GM21737 (cell line): ENCODE measurements at regions not wholly inside any gene's neighbourhood (a gene's known extent, or its start where the extent isn't known, plus 50 kb on each side); places are given as distances from the start of the nearest gene placed in this dataset.

ENCODE experiments used
- ATAC-seq: cut with Tn5 transposase; IDR thresholded peaks from one replicate; pipeline ENCODE4 v1.9.1; 2021; ENCODE audit warnings: mild to moderate bottlenecking, moderate library complexity; ENCODE audit not compliant: unreplicated experiment

GRCh38 chr11:21817696-21818095 is 375.2 kb upstream of the ANO5 start:
- no peak for ATAC-seq

- no peak for ATAC-seq
Measured at GRCh38 chr11:21820176-21820575, 372.7 kb upstream of the ANO5 start.

- ATAC-seq, result no peak
Measured at GRCh38 chr11:21825127-21825526, 367.8 kb upstream of the ANO5 start.

- ATAC-seq, result no peak
Measured at GRCh38 chr11:21838427-21838826, 354.5 kb upstream of the ANO5 start.

- no peak for ATAC-seq
Measured at GRCh38 chr11:21839796-21840195, 353.1 kb upstream of the ANO5 start.

GRCh38 chr11:21861314-21861713 is 331.6 kb upstream of the ANO5 start:
- ATAC-seq, result no peak

GRCh38 chr11:21865541-21865940 is 327.3 kb upstream of the ANO5 start:
- no peak for ATAC-seq

GRCh38 chr11:21866781-21867180 is 326.1 kb upstream of the ANO5 start:
- ATAC-seq, result no peak

GRCh38 chr11:21877151-21877550 is 315.7 kb upstream of the ANO5 start:
- no peak for ATAC-seq

- ATAC-seq, result no peak
Measured at GRCh38 chr11:21883354-21883753, 309.5 kb upstream of the ANO5 start.

- ATAC-seq, result no peak
Measured at GRCh38 chr11:21888814-21889213, 304.1 kb upstream of the ANO5 start.

- ATAC-seq, result no peak
Measured at GRCh38 chr11:21892736-21893564, 299.9 kb upstream of the ANO5 start.

GRCh38 chr11:21893565-21893867 is 299.4 kb upstream of the ANO5 start:
- no peak for ATAC-seq

GRCh38 chr11:21894492-21894891 is 298.4 kb upstream of the ANO5 start:
- no peak for ATAC-seq

GRCh38 chr11:21895686-21896085 is 297.2 kb upstream of the ANO5 start:
- ATAC-seq, result no peak

GRCh38 chr11:21896216-21896615 is 296.7 kb upstream of the ANO5 start:
- no peak for ATAC-seq

GRCh38 chr11:21896746-21897602 is 295.9 kb upstream of the ANO5 start:
- ATAC-seq, result no peak

- ATAC-seq, result no peak
Measured at GRCh38 chr11:21897752-21898151, 295.1 kb upstream of the ANO5 start.

- no peak for ATAC-seq
Measured at GRCh38 chr11:21908211-21908610, 284.7 kb upstream of the ANO5 start.

- no peak for ATAC-seq
Measured at GRCh38 chr11:21909145-21909544, 283.7 kb upstream of the ANO5 start.

GRCh38 chr11:21911061-21911460 is 281.8 kb upstream of the ANO5 start:
- no peak for ATAC-seq

GRCh38 chr11:21912285-21912684 is 280.6 kb upstream of the ANO5 start:
- ATAC-seq, result no peak
